HepG2 (cell line): ENCODE measurements at regions not wholly inside any gene's neighbourhood (a gene's known extent, or its start where the extent isn't known, plus 50 kb on each side); places are given as distances from the start of the nearest gene placed in this dataset.

ENCODE experiments used
- FIP1L1 ChIP-seq: fragments of 200-400 bp; formaldehyde crosslinking; IDR thresholded peaks from 2 replicates; pipeline ENCODE4 v1.6.1; 2018; ENCODE audit warnings: low read depth, mild to moderate bottlenecking, low read length, moderate library complexity, borderline replicate concordance; ENCODE audit not compliant: insufficient read depth
- ISX ChIP-seq: sonication (generic); formaldehyde crosslinking; conservative IDR thresholded peaks from 2 replicates; pipeline ENCODE4 v1.5.0; 2020; ENCODE audit warnings: missing genetic modification reagents
- MEIS2 ChIP-seq: sonication (generic); formaldehyde crosslinking; IDR thresholded peaks from 2 replicates; pipeline ENCODE4 v1.9.0; 2021; ENCODE audit warnings: mild to moderate bottlenecking, missing genetic modification reagents
- RBAK ChIP-seq: sonication (generic); formaldehyde crosslinking; IDR thresholded peaks from 2 replicates; pipeline ENCODE4 v1.5.1; 2020; ENCODE audit warnings: mild to moderate bottlenecking, missing genetic modification reagents
- SMARCC2 ChIP-seq: fragments of 450-650 bp; IDR thresholded peaks from 2 replicates; pipeline ENCODE4 v1.6.1; 2017; ENCODE audit warnings: antibody characterized with exemption, mild to moderate bottlenecking
- TAF1 ChIP-seq: sonication (generic); formaldehyde crosslinking; IDR thresholded peaks from 2 replicates; pipeline ENCODE4 v1.4.0; 2020; ENCODE audit warnings: missing genetic modification reagents
- ZNF12 ChIP-seq: sonication (generic); formaldehyde crosslinking; IDR thresholded peaks from 2 replicates; pipeline ENCODE4 v1.5.0; 2020; ENCODE audit warnings: missing genetic modification reagents
- ZNF430 ChIP-seq: sonication (generic); formaldehyde crosslinking; IDR thresholded peaks from 2 replicates; pipeline ENCODE4 v1.9.0; 2021; ENCODE audit warnings: mild to moderate bottlenecking, missing genetic modification reagents
- TF ChIP-seq, protein P1 (sequence below): sonication (generic); formaldehyde crosslinking; conservative IDR thresholded peaks from 2 replicates; pipeline ENCODE4 v1.4.0; 2020; ENCODE audit warnings: missing genetic modification reagents
- TF ChIP-seq, protein P2 (sequence below): sonication (generic); formaldehyde crosslinking; IDR thresholded peaks from 2 replicates; pipeline ENCODE4 v1.4.0; 2020; ENCODE audit warnings: missing genetic modification reagents
- TF ChIP-seq, protein P3 (sequence below): sonication (generic); formaldehyde crosslinking; IDR thresholded peaks from 2 replicates; pipeline ENCODE4; 2020; ENCODE audit warnings: missing genetic modification reagents, mild to moderate bottlenecking, borderline replicate concordance
- TF ChIP-seq, protein P4 (sequence below): sonication (generic); formaldehyde crosslinking; IDR thresholded peaks from 2 replicates; pipeline ENCODE4 v1.4.0; 2020; ENCODE audit warnings: missing genetic modification reagents
- TF ChIP-seq, protein P5 (sequence below): IDR thresholded peaks from 2 replicates; pipeline ENCODE4 v1.6.1; 2012; ENCODE audit warnings: inconsistent platforms

DNA sequence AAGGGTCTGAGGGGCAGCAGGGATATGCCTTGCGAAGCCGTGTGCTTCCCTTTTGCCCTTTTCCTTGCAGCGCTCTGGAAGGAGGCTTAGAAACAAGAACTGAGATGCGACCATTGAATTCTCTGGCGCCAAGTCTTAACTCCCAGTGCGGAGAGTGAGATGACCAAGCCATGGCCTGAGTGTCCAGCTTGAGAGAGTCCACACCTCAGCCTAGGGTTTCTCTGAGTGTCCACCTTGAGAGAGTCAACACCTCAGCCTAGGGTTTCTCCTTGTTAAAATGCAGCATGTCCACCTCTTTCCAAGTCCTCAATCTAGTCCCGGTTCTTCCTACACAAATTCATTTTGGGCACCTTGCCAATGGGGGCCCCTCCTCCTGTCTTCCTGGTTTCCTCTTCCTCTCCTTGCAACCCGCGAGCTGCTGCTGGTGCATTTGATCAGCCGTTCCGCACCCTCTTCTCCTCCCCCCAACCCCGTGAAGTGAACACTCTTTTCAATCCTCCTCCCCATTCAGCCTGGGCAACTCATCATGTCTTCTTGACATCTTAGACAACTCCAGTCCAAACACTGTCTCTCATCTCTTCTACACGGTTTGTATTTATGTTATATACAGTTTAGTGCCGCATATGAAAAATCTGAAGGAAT, 178.2 kb upstream of the PITRM1 start:
- TF ChIP-seq, protein P1, sequence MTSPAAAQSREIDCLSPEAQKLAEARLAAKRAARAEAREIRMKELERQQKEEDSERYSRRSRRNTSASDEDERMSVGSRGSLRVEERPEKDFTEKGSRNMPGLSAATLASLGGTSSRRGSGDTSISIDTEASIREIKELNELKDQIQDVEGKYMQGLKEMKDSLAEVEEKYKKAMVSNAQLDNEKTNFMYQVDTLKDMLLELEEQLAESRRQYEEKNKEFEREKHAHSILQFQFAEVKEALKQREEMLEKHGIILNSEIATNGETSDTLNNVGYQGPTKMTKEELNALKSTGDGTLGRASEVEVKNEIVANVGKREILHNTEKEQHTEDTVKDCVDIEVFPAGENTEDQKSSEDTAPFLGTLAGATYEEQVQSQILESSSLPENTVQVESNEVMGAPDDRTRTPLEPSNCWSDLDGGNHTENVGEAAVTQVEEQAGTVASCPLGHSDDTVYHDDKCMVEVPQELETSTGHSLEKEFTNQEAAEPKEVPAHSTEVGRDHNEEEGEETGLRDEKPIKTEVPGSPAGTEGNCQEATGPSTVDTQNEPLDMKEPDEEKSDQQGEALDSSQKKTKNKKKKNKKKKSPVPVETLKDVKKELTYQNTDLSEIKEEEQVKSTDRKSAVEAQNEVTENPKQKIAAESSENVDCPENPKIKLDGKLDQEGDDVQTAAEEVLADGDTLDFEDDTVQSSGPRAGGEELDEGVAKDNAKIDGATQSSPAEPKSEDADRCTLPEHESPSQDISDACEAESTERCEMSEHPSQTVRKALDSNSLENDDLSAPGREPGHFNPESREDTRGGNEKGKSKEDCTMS = no peak
- TF ChIP-seq MEIS2 (no peak), ZNF12 (CRISPR knock-in tag) (no peak), TAF1 (CRISPR knock-in tag) (no peak), FIP1L1 (no peak), ZNF430 (CRISPR knock-in tag) (no peak), RBAK (CRISPR knock-in tag) (no peak), ISX (CRISPR knock-in tag) (no peak), SMARCC2 (no peak)
- TF ChIP-seq, protein P2, sequence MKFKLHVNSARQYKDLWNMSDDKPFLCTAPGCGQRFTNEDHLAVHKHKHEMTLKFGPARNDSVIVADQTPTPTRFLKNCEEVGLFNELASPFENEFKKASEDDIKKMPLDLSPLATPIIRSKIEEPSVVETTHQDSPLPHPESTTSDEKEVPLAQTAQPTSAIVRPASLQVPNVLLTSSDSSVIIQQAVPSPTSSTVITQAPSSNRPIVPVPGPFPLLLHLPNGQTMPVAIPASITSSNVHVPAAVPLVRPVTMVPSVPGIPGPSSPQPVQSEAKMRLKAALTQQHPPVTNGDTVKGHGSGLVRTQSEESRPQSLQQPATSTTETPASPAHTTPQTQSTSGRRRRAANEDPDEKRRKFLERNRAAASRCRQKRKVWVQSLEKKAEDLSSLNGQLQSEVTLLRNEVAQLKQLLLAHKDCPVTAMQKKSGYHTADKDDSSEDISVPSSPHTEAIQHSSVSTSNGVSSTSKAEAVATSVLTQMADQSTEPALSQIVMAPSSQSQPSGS (CRISPR knock-in tag) = no peak
- TF ChIP-seq, protein P3, sequence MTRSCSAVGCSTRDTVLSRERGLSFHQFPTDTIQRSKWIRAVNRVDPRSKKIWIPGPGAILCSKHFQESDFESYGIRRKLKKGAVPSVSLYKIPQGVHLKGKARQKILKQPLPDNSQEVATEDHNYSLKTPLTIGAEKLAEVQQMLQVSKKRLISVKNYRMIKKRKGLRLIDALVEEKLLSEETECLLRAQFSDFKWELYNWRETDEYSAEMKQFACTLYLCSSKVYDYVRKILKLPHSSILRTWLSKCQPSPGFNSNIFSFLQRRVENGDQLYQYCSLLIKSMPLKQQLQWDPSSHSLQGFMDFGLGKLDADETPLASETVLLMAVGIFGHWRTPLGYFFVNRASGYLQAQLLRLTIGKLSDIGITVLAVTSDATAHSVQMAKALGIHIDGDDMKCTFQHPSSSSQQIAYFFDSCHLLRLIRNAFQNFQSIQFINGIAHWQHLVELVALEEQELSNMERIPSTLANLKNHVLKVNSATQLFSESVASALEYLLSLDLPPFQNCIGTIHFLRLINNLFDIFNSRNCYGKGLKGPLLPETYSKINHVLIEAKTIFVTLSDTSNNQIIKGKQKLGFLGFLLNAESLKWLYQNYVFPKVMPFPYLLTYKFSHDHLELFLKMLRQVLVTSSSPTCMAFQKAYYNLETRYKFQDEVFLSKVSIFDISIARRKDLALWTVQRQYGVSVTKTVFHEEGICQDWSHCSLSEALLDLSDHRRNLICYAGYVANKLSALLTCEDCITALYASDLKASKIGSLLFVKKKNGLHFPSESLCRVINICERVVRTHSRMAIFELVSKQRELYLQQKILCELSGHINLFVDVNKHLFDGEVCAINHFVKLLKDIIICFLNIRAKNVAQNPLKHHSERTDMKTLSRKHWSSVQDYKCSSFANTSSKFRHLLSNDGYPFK (CRISPR knock-in tag) = no peak
- TF ChIP-seq, protein P4, sequence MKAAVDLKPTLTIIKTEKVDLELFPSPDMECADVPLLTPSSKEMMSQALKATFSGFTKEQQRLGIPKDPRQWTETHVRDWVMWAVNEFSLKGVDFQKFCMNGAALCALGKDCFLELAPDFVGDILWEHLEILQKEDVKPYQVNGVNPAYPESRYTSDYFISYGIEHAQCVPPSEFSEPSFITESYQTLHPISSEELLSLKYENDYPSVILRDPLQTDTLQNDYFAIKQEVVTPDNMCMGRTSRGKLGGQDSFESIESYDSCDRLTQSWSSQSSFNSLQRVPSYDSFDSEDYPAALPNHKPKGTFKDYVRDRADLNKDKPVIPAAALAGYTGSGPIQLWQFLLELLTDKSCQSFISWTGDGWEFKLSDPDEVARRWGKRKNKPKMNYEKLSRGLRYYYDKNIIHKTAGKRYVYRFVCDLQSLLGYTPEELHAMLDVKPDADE (CRISPR knock-in tag) = no peak
- TF ChIP-seq, protein P5, sequence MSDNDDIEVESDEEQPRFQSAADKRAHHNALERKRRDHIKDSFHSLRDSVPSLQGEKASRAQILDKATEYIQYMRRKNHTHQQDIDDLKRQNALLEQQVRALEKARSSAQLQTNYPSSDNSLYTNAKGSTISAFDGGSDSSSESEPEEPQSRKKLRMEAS = no peak
